GM12864 (cell line): ENCODE measurements at regions not wholly inside any gene's neighbourhood (a gene's known extent, or its start where the extent isn't known, plus 50 kb on each side); places are given as distances from the start of the nearest gene placed in this dataset.
"Not testable (repeated sequence)": the region's sequence is repeated elsewhere in the genome, so short reads cannot be mapped to it uniquely, and the experiment has no call there.

ENCODE experiments used
- DNase-seq: peaks from one replicate; pipeline ENCODE4 v3.0.0-alpha.2; 2011; ENCODE audit warnings: low read depth
- H3K4me3 ChIP-seq: 2 replicates; pipeline ENCODE4 v1.5.1; 2011; ENCODE audit warnings: mild to moderate bottlenecking, low read depth, low read length, control low read depth
- TF ChIP-seq, protein P1 (sequence below): IDR thresholded peaks from 2 replicates; pipeline ENCODE4 v1.5.1; 2011; ENCODE audit warnings: low read depth, mild to moderate bottlenecking, moderate library complexity, low read length, control low read depth, inconsistent platforms; ENCODE audit errors: missing control alignments

GRCh38 chr2:89957236-89957635 lies 1265.8 kb downstream of the RPIA start:
- H3K4me3 ChIP-seq, DNase-seq: not testable (repeated sequence)

GRCh38 chr2:89959729-89960378 lies 1268.4 kb downstream of the RPIA start:
- DNase-seq, H3K4me3 ChIP-seq: not testable (repeated sequence)

More at GRCh38 chr2:89957236-89957635, 1265.8 kb downstream of the RPIA start:
- TF ChIP-seq, protein P1, sequence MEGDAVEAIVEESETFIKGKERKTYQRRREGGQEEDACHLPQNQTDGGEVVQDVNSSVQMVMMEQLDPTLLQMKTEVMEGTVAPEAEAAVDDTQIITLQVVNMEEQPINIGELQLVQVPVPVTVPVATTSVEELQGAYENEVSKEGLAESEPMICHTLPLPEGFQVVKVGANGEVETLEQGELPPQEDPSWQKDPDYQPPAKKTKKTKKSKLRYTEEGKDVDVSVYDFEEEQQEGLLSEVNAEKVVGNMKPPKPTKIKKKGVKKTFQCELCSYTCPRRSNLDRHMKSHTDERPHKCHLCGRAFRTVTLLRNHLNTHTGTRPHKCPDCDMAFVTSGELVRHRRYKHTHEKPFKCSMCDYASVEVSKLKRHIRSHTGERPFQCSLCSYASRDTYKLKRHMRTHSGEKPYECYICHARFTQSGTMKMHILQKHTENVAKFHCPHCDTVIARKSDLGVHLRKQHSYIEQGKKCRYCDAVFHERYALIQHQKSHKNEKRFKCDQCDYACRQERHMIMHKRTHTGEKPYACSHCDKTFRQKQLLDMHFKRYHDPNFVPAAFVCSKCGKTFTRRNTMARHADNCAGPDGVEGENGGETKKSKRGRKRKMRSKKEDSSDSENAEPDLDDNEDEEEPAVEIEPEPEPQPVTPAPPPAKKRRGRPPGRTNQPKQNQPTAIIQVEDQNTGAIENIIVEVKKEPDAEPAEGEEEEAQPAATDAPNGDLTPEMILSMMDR = peak; percentile 32

- not testable (repeated sequence) for DNase-seq, H3K4me3 ChIP-seq
Measured at GRCh38 chr2:89960570-89960969, 1269.1 kb downstream of the RPIA start.

DNA sequence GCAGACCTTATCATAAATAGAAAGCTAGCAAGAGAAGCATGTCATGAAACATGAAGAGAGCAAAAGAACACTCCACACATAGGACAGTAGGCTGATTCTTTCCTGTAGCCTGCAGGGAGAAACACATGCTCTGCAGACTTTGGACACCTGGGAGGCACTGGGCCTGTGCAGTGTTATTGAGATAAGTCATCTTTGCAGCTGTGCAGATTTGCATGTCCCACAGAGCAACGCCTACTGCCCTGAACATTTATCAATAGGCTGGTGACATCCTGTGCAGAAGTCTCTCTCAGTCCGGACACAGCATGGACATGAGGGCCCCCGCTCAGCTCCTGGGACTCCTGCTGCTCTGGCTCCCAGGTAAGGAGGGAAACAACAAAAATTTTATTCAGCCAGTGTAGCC lies 1277.1 kb downstream of the RPIA start:
- DNase-seq = not testable (repeated sequence)

GRCh38 chr2:89969190-89969589 lies 1277.7 kb downstream of the RPIA start:
- DNase-seq, H3K4me3 ChIP-seq: not testable (repeated sequence)

More for the DNA sequence above, 1277.1 kb downstream of the RPIA start:
- H3K4me3 ChIP-seq = not testable (repeated sequence)

GRCh38 chr2:89973849-89974248 lies 1282.4 kb downstream of the RPIA start:
- H3K4me3 ChIP-seq, DNase-seq: not testable (repeated sequence)

GRCh38 chr2:89979826-89980537 lies 1288.5 kb downstream of the RPIA start:
- H3K4me3 ChIP-seq, DNase-seq: not testable (repeated sequence)

- not testable (repeated sequence) for H3K4me3 ChIP-seq, DNase-seq
Measured at GRCh38 chr2:89982246-89982645, 1290.8 kb downstream of the RPIA start.

DNA sequence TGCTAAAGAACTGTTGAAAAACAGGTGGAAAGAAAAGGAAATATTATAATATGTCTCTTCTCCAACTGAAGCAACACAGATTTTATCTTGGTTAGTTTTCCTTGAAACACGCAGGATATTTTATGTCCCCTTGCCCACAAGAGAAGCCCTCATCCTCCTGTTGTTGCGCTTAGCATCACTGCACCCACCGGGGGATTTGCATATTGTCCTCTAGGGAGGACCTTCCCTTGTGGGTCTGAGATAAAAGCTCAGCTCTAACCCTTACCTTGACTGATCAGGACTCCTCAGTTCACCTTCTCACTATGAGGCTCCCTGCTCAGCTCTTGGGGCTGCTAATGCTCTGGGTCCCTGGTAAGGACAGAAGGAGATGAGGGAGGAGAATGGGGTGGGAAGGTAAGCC lies 1294.2 kb downstream of the RPIA start:
- DNase-seq, H3K4me3 ChIP-seq: not testable (repeated sequence)

DNA sequence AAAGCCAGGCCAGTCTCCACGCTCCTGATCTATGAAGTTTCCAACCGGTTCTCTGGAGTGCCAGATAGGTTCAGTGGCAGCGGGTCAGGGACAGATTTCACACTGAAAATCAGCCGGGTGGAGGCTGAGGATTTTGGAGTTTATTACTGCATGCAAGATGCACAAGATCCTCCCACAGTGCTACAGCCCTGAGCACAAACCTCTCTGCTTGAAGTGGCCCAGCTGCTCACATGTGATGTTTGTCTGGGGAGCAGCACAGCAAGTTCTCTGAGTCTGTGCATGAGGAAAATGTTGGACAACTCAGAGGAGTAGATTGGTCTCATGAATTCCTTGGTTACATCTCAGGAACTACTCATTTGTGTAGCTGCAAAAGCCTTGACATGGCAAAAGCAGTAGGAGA lies 1295.1 kb downstream of the RPIA start:
- not testable (repeated sequence) for H3K4me3 ChIP-seq, DNase-seq

DNA sequence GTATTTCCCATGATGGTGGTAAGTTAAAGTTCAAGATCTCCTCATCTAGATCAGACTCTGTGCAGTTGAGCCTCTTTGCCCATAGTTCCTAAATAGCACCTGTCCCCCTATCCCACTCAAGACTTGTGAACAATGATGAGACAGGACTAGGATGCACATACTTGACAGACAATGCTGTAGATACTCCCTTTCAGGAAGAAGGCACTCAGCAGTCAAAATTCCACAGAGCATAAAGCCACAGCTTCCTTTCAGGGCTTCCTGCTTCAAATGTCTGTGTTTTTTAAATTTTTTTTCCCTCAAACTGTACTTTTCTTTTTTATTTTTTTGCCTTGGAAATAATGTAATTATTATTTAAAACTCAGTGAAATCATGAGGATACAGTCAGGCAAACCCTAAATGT lies 1305.3 kb downstream of the RPIA start:
- DNase-seq, H3K4me3 ChIP-seq: not testable (repeated sequence)

GRCh38 chr2:90004553-90004952 lies 1313.1 kb downstream of the RPIA start:
- not testable (repeated sequence) for DNase-seq, H3K4me3 ChIP-seq

- H3K4me3 ChIP-seq = not testable (repeated sequence)
Measured at GRCh38 chr2:90010442-90011100, 1319.1 kb downstream of the RPIA start.

DNA sequence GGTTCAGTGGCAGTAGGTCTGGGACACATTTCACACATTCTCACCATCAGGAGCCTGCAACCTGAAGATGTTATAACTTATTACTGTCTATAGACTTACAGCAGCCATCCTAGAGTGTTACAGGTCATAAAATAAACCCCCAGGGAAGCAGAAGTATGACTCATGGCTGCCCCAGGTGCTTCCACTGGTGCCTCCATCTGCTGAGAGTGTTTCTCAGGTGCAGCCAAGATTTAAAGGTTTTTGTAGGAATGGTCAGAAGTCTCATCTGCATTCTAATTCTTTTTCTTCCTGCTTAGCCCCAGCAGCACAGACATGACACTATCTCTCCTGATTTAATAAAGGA lies 1319.6 kb downstream of the RPIA start:
- DNase-seq = not testable (repeated sequence)

More at GRCh38 chr2:90010442-90011100, 1319.1 kb downstream of the RPIA start:
- not testable (repeated sequence) for DNase-seq

DNA sequence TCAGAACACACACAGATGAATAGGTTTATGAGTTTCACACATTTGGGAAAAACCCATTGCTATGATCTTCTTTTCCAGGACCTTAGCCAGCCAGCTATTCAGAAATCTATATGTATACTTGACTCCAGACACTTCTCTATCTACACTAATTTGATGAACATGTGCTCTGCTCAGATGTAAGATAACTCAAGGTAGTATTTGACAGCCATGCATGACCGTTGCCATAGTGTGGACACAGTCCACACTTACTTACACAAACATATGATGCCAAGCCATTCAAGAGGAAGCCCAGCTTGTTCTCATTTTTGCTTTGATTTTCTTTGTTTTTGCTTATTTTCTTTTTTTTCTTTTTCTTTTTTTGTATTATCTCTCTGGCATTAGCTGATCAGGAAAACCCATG lies 1328.4 kb downstream of the RPIA start:
- not testable (repeated sequence) for H3K4me3 ChIP-seq, DNase-seq

More for the DNA sequence above, 1319.6 kb downstream of the RPIA start:
- not testable (repeated sequence) for H3K4me3 ChIP-seq
